Neural cell (in vitro differentiated cells): ENCODE measurements at regions not wholly inside any gene's neighbourhood (a gene's known extent, or its start where the extent isn't known, plus 50 kb on each side); places are given as distances from the start of the nearest gene placed in this dataset.
"Not testable (repeated sequence)": the region's sequence is repeated elsewhere in the genome, so short reads cannot be mapped to it uniquely, and the experiment has no call there.

Source experiments
- H2AFZ ChIP-seq: fragments of 200-600, 300-800 bp; sonication (generic), shearing (Covaris generic); 2 replicates; pipeline ENCODE4 v1.6.0; 2014; ENCODE audit warnings: low read depth, mild to moderate bottlenecking, antibody characterized with exemption, low read length, moderate library complexity
- H3F3A ChIP-seq: fragments of 200-600 bp; shearing (Covaris generic); 2 replicates; pipeline ENCODE4 v1.6.1; 2016; ENCODE audit warnings: mild to moderate bottlenecking, moderate library complexity, mixed read lengths, antibody characterized with exemption, low read length; ENCODE audit not compliant: insufficient read depth, poor library complexity, severe bottlenecking
- H3K27ac ChIP-seq: fragments of 200-600, 300-800 bp; sonication (generic), shearing (Covaris generic); 2 replicates; pipeline ENCODE4 v1.5.1; 2014; ENCODE audit warnings: mild to moderate bottlenecking, low read length, moderate library complexity
- H3K27me3 ChIP-seq: fragments of 300-800, 200-600 bp; sonication (generic), shearing (Covaris generic); 2 replicates; pipeline ENCODE4 v1.6.0; 2014; ENCODE audit warnings: mild to moderate bottlenecking, low read depth, low read length, moderate library complexity; ENCODE audit not compliant: insufficient read depth
- H3K36me3 ChIP-seq: fragments of 300-800, 200-600 bp; sonication (generic), shearing (Covaris generic); 2 replicates; pipeline ENCODE4 v1.5.1; 2014; ENCODE audit warnings: mild to moderate bottlenecking, antibody characterized with exemption, low read length, moderate library complexity; ENCODE audit not compliant: insufficient read depth
- H3K4me2 ChIP-seq: fragments of 300-800, 200-600 bp; sonication (generic), shearing (Covaris generic); 2 replicates; pipeline ENCODE4 v1.6.0; 2014; ENCODE audit warnings: mild to moderate bottlenecking, low read length
- H3K4me3 ChIP-seq: fragments of 300-800, 200-600 bp; sonication (generic), shearing (Covaris generic); 2 replicates; pipeline ENCODE4 v1.5.1; 2014; ENCODE audit warnings: mild to moderate bottlenecking, low read length, moderate library complexity
- H3K79me2 ChIP-seq: fragments of 200-600 bp; shearing (Covaris generic); replicated peaks from 2 replicates; pipeline ENCODE4 v1.6.0; 2014; ENCODE audit warnings: mild to moderate bottlenecking, low read length, moderate library complexity; ENCODE audit not compliant: insufficient read depth
- H3K9ac ChIP-seq: fragments of 300-800, 200-600 bp; sonication (generic), shearing (Covaris generic); 2 replicates; pipeline ENCODE4 v1.6.1; 2016; ENCODE audit warnings: mild to moderate bottlenecking, low read length, mixed read lengths
- H3K9me2 ChIP-seq: fragments of 200-600 bp; shearing (Covaris generic); 2 replicates; pipeline ENCODE4 v1.6.1; 2016; ENCODE audit warnings: mild to moderate bottlenecking, low read length, mixed read lengths; ENCODE audit not compliant: insufficient read depth
- H3K9me3 ChIP-seq: fragments of 200-600, 300-800 bp; sonication (generic), shearing (Covaris generic); 2 replicates; pipeline ENCODE4 v1.6.1; 2016; ENCODE audit warnings: mild to moderate bottlenecking, mixed run types, low read length, moderate library complexity, mixed read lengths
- H4K20me1 ChIP-seq: fragments of 200-600 bp; shearing (Covaris generic); 2 replicates; pipeline ENCODE4 v1.6.1; 2016; ENCODE audit warnings: mild to moderate bottlenecking, mixed run types; ENCODE audit not compliant: insufficient read depth
- CTCF ChIP-seq: fragments of 450-650 bp; IDR thresholded peaks from 2 replicates; pipeline ENCODE4 v1.5.1; 2014; ENCODE audit warnings: antibody characterized with exemption, mild to moderate bottlenecking, moderate library complexity; ENCODE audit not compliant: poor library complexity, severe bottlenecking
- EP300 ChIP-seq: fragments of 450-650 bp; conservative IDR thresholded peaks from 2 replicates; pipeline ENCODE4 v1.6.1; 2014; ENCODE audit warnings: antibody characterized with exemption, mild to moderate bottlenecking, moderate library complexity; ENCODE audit not compliant: poor library complexity, severe bottlenecking
- EZH2 ChIP-seq: fragments of 200-600, 300-800 bp; shearing (Covaris generic), sonication (generic); IDR thresholded peaks from 2 replicates; pipeline ENCODE4 v1.6.1; 2014; ENCODE audit warnings: antibody characterized with exemption, low read length, borderline replicate concordance, mild to moderate bottlenecking; ENCODE audit not compliant: insufficient read depth, poor library complexity, severe bottlenecking
- MXI1 ChIP-seq: fragments of 450-650 bp; conservative IDR thresholded peaks from 2 replicates; pipeline ENCODE4 v1.6.1; 2014; ENCODE audit warnings: antibody characterized with exemption, mild to moderate bottlenecking; ENCODE audit not compliant: poor library complexity, severe bottlenecking
- POLR2AphosphoS5 ChIP-seq: IDR thresholded peaks from 2 replicates; pipeline ENCODE4 v1.6.1; 2012
- RAD21 ChIP-seq: fragments of 450-650 bp; conservative IDR thresholded peaks from 2 replicates; pipeline ENCODE4 v1.6.1; 2014; ENCODE audit warnings: antibody characterized with exemption, mild to moderate bottlenecking, moderate library complexity
- REST ChIP-seq: IDR thresholded peaks from 2 replicates; pipeline ENCODE4 v1.6.1; 2012; ENCODE audit warnings: borderline replicate concordance
- SMC3 ChIP-seq: fragments of 450-650 bp; conservative IDR thresholded peaks from 2 replicates; pipeline ENCODE4 v1.6.1; 2014; ENCODE audit warnings: antibody characterized with exemption, mild to moderate bottlenecking, moderate library complexity; ENCODE audit not compliant: poor library complexity
- TAF1 ChIP-seq: IDR thresholded peaks from 2 replicates; pipeline ENCODE4 v1.6.1; 2012; ENCODE audit warnings: low read depth

- no peak for TF ChIP-seq REST
- TF ChIP-seq TAF1: no peak
- TF ChIP-seq EZH2: no peak
- Histone ChIP-seq H3K79me2 (no peaks in the 10 kb centered on the region), H3K27ac (no peak overlapping the region), H3K9ac (no peak overlapping the region), H3K4me2 (no peak overlapping the region), H4K20me1 (no peaks in the 10 kb centered on the region), H3K4me3 (no peak overlapping the region), H3F3A (no peaks in the 10 kb centered on the region), H3K27me3 (no peaks in the 10 kb centered on the region), H3K9me3 (no peaks in the 10 kb centered on the region), H2AFZ (no peak overlapping the region), H3K36me3 (no peaks in the 10 kb centered on the region), H3K9me2 (no peaks in the 10 kb centered on the region)
Measured at GRCh38 chrX:97907791-97908190, 1024.1 kb downstream of the RPA4 start.

- no peak overlapping the region for H3K9ac ChIP-seq
- no peaks in the 10 kb centered on the region for H3K36me3 ChIP-seq
- H3K27me3 ChIP-seq: no peaks in the 10 kb centered on the region
- no peak overlapping the region for H3K27ac ChIP-seq
- no peak overlapping the region for H3K4me2 ChIP-seq
- no peaks in the 10 kb centered on the region for H3K9me3 ChIP-seq
- no peaks in the 10 kb centered on the region for H3K79me2 ChIP-seq
- H3K4me3 ChIP-seq: no peak overlapping the region
- TF ChIP-seq TAF1 (no peak), CTCF (no peak), MXI1 (no peak), REST (no peak), SMC3 (no peak), POLR2AphosphoS5 (no peak), RAD21 (no peak), EZH2 (no peak), EP300 (no peak)
- no peak overlapping the region for H2AFZ ChIP-seq
- H3K9me2 ChIP-seq: no peaks in the 10 kb centered on the region
- H3F3A ChIP-seq: no peaks in the 10 kb centered on the region
- no peaks in the 10 kb centered on the region for H4K20me1 ChIP-seq
Measured at GRCh38 chrX:97909245-97909644, 1025.5 kb downstream of the RPA4 start.

- H3K27ac ChIP-seq, H3K9ac ChIP-seq, H3K36me3 ChIP-seq, H3K27me3 ChIP-seq, H3K79me2 ChIP-seq, H2AFZ ChIP-seq, H3K9me3 ChIP-seq, H3K4me2 ChIP-seq, H3K9me2 ChIP-seq, H4K20me1 ChIP-seq, H3K4me3 ChIP-seq, H3F3A ChIP-seq: not testable (repeated sequence)
Measured at GRCh38 chrX:97915390-97915789, 1031.7 kb downstream of the RPA4 start.

DNA sequence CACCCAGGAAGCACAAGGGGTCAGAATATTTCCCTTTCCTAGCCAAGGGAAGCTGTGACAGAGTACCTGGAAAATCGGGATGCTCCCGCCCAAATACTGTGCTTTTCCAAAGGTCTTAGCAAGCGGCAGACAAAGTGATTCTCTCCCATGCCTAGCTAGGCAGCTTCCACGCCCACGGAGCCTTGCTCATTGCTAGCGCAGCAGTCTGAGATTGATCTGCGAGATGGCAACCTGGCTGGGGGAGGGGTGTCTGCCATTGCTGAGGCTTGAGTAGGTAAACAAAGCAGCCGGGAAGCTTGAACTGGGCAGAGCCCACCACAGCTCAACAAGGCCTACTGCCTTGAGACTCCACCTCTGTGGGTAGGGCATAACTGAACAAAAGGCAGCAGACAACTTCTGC is 1037.5 kb downstream of the RPA4 start:
- H2AFZ ChIP-seq, H3K36me3 ChIP-seq, H3K9ac ChIP-seq, H3F3A ChIP-seq, H3K9me2 ChIP-seq, H3K79me2 ChIP-seq, H4K20me1 ChIP-seq, H3K27ac ChIP-seq, H3K4me2 ChIP-seq, H3K27me3 ChIP-seq, H3K9me3 ChIP-seq, H3K4me3 ChIP-seq: not testable (repeated sequence)
